HG02852 (cell line): ENCODE measurements at regions not wholly inside any gene's neighbourhood (a gene's known extent, or its start where the extent isn't known, plus 50 kb on each side); places are given as distances from the start of the nearest gene placed in this dataset.
A peak's percentile ranks its signal among the peaks of the same experiment; 100 is the strongest.

Experiments
- ATAC-seq: cut with Tn5 transposase; IDR thresholded peaks from one replicate; pipeline ENCODE4 v1.9.1; 2021; ENCODE audit warnings: mild to moderate bottlenecking, moderate library complexity; ENCODE audit not compliant: unreplicated experiment

DNA sequence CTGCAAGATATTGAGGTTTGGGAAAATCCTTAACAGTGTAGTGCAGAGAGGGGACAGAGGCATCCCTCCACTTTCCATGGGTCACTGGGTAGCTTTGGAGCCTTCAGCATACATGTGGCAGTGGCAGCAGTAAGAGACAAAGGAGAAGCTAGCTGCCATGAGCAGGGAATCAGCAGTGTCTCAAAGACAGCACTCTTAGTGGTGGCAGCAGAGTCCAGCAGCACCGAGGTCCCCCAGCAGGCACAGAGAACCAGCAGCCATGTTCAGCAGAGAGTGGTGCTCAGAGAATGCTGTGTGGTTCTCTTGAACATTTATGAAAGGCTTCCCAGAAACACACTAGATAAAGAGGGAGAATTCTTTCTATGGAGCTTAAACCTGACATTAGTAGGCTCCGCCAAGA lies 308.5 kb downstream of the CENPC start:
- no peak for ATAC-seq

GRCh38 chr4:67236318-67236717 lies 309.0 kb downstream of the CENPC start:
- ATAC-seq = no peak

GRCh38 chr4:67234296-67234695 lies 311.0 kb downstream of the CENPC start:
- no peak for ATAC-seq

DNA sequence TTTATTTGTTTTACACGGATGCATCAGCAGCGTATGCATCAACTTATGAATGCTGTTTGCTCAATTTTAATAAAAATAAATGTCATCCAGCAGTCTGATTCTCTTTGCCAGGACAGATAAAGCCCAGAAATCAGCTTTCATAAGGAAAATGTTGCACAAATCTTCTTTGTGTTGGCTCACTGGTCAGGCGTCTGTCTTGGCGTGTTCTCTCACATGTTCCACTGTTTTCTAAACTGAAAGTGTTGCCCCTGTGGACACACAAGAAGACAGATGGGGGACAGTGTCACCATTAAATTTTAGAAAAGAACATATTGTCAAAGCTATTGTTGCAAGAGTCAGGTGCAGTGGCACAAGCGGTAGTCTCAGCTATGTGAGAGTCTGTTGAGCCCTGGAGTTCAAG lies 316.2 kb downstream of the CENPC start:
- no peak for ATAC-seq

DNA sequence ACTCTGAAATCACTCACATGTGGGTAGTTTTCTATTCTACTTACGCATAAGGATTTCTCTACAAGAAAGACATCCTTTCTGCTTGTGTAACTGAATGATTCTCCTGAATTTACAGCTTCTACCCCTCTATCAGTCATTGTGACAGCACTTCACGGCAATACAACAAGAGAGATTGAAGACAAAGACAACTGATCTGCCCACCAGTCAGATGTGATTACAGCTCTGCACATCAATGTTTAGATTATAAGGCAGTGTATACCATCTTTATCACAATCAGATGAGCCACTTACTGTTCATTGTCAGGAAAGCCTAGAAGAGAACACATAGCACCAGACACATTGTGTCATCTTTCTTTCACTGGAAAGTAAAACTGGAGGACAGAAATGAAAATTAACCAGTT lies 324.4 kb downstream of the CENPC start:
- no peak for ATAC-seq

DNA sequence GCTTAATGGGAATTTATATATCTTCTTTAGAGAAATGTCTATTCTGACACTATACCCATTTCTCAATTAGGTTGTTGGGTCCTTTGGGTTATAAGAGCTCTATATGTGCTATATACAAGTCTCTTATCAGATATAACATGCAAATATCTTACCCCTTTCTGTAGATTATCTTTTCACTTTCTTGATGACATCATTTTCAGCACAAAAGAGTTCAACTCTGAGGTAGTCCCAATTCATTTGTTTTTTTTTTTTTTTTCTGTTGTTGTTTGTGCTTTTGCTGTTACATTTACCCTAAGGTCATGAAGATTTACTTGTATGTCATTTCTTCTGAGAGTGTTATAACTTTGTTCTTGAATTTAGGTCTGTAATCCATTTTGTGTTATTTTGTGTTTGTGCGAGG lies 326.4 kb downstream of the CENPC start:
- ATAC-seq = no peak

DNA sequence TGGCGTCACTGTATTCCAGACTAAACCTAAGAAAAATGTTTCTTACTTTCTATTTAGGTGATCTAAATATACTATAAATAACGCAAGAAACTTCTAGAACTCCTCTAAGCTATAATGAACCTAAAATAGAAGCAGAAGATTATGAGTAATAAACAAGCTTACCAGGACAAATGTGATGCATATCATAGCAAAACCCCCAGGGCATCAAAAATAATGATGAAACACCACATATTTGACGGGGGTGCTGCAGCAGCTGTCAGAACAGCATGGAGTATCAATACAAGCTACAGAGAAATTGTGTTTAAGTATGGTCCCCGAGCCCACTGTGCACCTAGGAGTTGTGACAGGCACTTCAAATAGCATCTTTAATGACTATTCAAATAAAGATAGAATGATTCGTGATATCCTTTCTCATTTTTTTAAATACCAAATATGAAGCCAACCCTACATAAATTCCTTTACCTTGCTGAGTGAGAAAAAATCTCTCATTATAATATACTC lies 337.3 kb downstream of the CENPC start:
- no peak for ATAC-seq

- ATAC-seq = no peak
Measured at GRCh38 chr4:67204441-67204840, 340.9 kb downstream of the CENPC start.

- ATAC-seq = peak; percentile 49
Measured at GRCh38 chr4:67201334-67201733, 344.0 kb downstream of the CENPC start.

DNA sequence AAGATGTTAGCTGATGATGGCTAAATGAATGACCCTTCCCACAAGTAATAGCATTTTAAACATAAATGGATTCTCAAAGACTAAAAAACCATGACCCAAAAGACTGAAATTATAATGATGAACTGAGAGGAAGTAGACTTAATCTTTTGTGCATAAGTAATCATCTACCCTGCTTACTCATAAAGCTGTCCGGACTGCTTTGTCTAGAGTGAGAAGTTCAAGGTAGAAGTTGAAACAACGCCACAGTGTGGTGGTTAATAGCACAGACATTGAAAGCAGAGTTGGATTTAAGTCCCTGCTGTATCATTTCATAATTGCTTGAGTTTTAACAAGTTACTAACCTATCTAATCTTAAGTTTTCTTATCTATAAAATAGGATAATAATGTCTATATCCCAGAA lies 346.6 kb downstream of the CENPC start:
- no peak for ATAC-seq

DNA sequence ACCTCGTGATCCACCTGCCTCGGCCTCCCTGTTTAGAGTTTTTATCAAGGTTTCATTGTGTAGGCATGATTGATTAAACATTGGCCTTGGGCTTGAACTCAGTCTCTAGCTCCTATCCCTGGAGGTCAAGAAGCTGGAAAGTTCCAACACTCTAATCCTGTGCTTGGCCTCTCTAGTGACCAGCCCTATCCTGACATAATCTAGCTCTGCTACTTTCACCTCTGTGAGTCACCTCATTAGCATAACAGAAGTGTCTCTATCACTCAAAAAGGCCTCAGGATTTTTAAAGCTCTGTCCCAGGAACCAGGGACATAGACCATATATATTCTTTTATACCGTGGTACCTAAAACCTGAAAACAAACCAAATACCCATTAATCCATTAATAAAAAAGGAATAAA lies 377.5 kb downstream of the CENPC start:
- no peak for ATAC-seq

DNA sequence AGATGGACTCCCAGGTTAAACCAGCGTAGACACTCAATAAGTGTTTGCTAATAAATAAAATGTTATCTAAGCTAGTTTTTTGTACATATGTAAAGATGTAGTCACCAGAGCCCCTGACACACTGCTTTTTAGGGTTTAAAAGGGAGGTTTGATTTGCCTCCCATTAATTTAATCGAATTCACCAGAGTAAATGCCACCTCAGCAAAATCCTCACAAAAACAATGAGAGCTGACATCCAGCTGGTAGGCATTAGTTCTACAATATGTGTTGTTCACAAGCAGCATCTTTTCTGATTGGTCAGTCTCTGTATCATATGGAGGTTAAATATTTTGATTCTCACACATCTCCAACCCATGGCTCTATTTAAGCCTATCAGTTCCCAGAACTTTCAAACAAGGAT lies 382.6 kb downstream of the CENPC start:
- no peak for ATAC-seq

DNA sequence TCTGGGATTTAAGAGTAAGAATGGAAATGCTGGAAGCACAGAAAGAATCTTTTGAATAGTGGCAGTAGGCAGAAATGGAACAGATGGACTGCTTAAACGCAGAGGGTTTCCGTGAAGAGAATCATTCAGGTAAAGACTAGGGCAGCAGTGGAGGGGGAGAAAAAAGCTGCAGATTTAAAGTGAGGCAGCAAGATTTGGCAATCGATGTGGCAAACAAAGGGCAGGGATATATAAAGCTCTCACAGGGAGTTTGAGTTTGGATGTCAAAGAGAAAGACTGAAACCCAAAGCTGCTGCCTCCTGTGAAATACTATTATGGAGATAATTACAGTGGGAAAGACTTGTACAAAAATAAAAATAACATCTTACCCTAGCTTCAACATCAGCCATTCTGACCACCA lies 384.0 kb downstream of the CENPC start:
- no peak for ATAC-seq

DNA sequence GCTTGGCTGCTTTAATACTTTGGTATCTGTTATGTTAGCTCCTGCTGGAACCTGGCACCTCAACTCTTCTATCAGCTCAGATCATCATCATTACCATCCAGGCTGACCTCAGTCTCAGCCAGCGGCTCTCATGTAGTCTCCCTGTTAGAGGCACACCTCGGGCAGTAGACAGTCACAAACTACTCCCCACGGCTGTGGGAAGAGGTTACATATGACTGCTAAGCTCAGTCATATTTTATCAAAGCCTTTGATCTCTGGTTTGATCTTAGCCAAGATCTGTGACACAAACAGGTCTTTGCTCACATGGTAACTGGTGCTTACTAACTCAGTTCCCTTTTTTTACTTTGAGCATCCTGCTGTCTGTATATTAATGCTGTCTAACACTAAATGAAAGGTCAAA lies 384.9 kb downstream of the CENPC start:
- peak; percentile 69 for ATAC-seq

- no peak for ATAC-seq
Measured at GRCh38 chr4:67158666-67159065, 386.6 kb downstream of the CENPC start.

DNA sequence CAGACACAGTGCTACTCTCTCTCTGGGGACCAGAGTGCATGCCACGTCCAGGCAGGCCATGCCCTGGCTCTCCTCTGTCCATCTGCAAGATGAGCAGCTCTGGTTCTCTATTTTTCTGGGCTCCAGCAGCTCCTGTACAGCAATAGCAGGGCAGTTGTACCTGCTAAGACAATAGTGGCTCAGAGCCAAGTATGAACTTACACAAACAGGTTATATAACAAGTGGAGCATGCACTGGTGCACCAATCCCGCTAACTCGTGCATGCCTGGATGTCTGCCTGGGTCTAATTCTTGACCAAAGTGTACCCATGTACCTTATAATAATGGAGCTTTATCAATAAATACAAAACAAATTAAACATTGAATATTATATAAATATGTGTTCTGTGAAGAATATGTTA lies 392.3 kb downstream of the CENPC start:
- no peak for ATAC-seq

DNA sequence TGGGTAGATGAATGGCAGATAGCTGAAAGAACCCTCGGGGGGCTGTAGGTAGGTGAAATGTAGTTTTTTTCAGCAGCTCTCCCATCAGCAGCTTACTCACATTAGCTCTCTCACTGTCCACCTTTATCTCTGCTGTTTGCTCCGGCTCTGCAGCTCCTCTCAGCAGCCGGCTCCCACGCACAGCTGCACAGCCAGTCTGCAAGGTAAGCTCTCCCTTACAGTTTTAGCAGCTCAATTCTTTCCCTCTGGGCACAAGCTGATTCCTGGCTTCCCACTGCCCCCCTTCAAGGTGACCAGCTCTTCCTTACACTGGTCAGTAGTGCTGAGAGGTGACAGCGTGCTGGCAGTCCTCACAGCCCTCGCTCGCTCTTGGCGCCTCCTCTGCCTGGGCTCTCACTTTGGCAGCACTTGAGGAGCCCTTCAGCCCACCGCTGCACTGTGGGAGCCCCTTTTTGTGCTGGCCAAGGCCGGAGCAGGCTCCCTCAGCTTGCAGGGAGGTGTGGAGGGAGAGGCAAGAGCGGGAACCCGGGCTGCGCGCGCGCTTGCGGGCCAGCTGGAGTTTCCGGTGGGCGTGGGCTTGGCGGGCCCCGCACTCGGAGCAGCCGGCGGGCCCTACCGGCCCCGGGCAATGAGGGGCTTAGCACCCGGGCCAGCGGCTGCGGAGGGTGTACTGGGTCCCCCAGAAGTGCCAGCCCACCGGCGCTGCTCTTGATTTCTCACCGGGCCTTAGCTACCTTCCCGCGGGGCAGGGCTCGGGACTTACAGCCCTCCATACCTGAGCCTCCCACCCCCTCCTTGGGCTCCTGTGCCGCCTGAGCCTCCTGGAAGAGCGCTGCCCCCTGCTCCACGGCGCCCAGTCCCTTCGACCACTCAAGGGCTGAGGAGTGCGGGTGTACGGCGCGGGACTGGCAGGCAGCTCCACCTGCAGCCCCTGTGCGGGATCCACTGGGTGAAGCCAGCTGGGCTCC lies 393.6 kb downstream of the CENPC start:
- ATAC-seq = no peak

DNA sequence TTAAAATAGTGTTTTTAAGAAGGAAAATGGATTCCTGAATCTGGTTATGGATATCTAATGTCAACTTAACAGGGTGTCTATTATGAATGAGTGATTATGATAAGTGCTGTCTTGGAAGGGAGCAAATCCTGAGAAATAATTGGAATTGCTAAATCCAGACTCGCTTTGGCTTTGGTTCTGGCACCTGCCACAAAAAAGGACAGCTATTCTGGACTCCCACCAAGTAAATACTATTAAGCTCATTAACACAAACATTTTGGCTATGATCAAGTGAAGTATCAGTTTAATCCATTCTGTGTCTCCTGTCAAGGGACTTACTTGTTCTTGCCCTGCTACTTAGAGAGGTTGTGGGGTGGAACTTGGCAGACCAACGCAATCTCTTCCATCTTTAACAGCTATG lies 403.7 kb downstream of the CENPC start:
- ATAC-seq = no peak

DNA sequence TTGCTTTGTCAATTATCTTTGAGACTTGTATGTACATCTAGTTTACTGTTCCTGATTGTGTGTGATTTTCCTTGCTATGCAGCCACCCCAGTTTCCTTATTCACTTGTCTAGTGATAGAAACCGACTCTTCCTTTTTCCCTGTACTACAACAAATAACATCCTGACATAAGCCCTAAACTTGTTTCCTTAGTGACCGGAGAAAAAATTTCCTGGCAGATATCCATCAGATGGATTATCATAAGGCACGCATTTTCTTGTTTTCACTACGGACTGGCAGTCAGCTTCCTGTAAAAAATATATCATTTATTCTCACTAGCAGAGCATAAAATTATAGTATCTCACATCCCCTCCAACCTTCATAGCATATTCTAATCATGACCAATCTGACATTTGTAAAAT lies 410.7 kb downstream of the CENPC start:
- ATAC-seq = no peak

DNA sequence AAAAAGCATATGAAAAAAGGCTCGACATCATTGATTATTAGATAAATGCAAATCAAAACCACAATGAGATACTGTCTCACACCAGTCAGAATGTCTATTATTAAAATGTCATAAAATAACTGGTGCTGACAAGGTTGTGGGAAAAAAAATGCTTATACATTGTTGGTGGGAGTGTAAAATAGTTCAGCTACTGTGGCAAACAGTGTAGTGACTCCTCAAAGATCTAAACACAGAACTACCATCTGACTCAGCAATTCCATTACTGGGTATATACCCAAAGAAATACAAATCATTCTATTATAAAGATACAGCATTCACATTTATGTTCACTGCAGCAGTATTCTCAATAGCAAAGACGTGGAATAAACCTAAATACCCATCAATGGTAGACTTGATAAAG lies 412.1 kb downstream of the CENPC start:
- ATAC-seq = no peak

DNA sequence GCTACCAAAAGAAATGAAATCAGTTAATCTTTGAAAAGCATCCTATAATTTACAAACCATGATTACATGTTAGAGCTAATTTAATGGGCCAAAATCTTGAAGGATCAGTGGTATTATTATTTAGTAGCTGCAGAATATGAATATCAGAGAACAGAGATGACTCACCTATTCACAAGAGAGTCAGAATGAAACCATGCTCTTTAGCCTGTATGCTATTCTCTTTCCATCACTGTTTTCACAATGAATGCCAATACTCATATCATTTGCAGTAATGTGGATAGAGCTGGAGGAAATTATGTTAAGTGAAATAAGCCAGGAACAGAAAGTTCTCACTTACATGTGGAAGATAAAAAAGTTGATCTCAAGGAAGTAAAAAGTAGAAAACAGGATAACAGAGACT lies 414.1 kb downstream of the CENPC start:
- peak; percentile 98 for ATAC-seq

GRCh38 chr4:67130411-67130810 lies 414.9 kb downstream of the CENPC start:
- ATAC-seq = no peak

DNA sequence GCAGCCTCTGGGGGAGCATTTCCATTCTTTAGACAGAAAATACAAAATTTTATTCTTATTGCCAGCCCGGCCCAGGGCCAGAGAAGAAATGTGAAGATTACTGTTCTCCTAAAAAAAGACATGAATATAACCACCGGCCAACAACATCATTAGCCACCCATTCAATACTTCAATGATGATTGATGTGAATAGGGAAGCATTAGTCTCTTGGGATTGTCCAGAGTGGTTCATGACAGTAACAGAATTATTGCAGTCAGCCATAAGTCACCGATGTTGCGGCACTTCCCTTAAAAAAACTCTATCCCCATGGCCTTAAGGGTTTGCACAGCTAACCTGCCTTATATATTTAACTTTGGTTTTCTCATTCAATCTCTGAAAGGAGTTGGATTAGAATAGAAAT lies 418.7 kb downstream of the CENPC start:
- ATAC-seq = no peak
